CD4-positive, alpha-beta T cell (primary cell): ENCODE measurements at regions not wholly inside any gene's neighbourhood (a gene's known extent, or its start where the extent isn't known, plus 50 kb on each side); places are given as distances from the start of the nearest gene placed in this dataset.

Source experiments
- ATAC-seq: fragments of 200-7000 bp; cut with Tn5 transposase; one replicate; pipeline ENCODE4 v1.10.0; 2022; ENCODE audit warnings: mild to moderate bottlenecking; ENCODE audit not compliant: poor library complexity
- CTCF ChIA-PET: fragments of 350-600 bp; sonication (Branson Sonifier 250); formaldehyde crosslinking; loops from one replicate; lab custom pipeline; 2021; ENCODE audit warnings: antibody characterized with exemption, inconsistent platforms; lab: Charles Lee
- POLR2A ChIA-PET: fragments of 350-600 bp; sonication (Branson Sonifier 250); formaldehyde crosslinking; loops from one replicate; lab custom pipeline; 2021; ENCODE audit warnings: antibody characterized with exemption, inconsistent platforms; lab: Charles Lee
- DNase-seq, 14 experiments: peaks; one replicate each; pipeline ENCODE4 v3.0.0-alpha.2; 2013 to 2020; ENCODE audit warnings: mixed read lengths in 2 of 14
- H3K27ac ChIP-seq, 2 donors: one replicate each; pipeline versions ENCODE4 v1.5.1 to v1.7.0; 2013; ENCODE audit warnings: low read length in 2 of 2, low read depth in 1 of 2, mild to moderate bottlenecking in 1 of 2
- H3K27me3 ChIP-seq, 2 experiments: 1 replicate in 1 of 2; 2 replicates in 1 of 2; pipeline versions ENCODE4 v1.6.1 to v1.7.0; 2013; ENCODE audit warnings: low read length in 2 of 2, control low read depth in 1 of 2, mild to moderate bottlenecking in 1 of 2, moderate library complexity in 1 of 2; ENCODE audit not compliant: insufficient read depth in 2 of 2, control insufficient read depth in 1 of 2
- H3K36me3 ChIP-seq: one replicate; pipeline ENCODE4 v1.6.1; 2013; ENCODE audit warnings: low read length, control low read depth; ENCODE audit not compliant: insufficient read depth
- H3K4me1 ChIP-seq: one replicate; pipeline ENCODE4 v1.6.1; 2013; ENCODE audit warnings: low read length, control low read depth; ENCODE audit not compliant: insufficient read depth
- H3K4me3 ChIP-seq: one replicate; pipeline ENCODE4 v1.5.1; 2013; ENCODE audit warnings: mild to moderate bottlenecking, low read length, moderate library complexity
- H3K9me3 ChIP-seq, 2 experiments: 1 replicate in 1 of 2; 2 replicates in 1 of 2; pipeline versions ENCODE4 v1.6.1 to v1.7.0; 2013; ENCODE audit warnings: low read length in 2 of 2, mild to moderate bottlenecking in 2 of 2, control low read depth in 1 of 2, moderate library complexity in 1 of 2; ENCODE audit not compliant: control insufficient read depth in 1 of 2, insufficient read depth in 1 of 2
- H3K27ac Mint-ChIP-seq: one replicate; pipeline ENCODE4 v1.8.0; 2020; ENCODE audit warnings: mixed read lengths
- H3K27me3 Mint-ChIP-seq: one replicate; pipeline ENCODE4 v1.8.0; 2021; ENCODE audit warnings: mixed read lengths
- H3K36me3 Mint-ChIP-seq: one replicate; pipeline ENCODE4 v1.8.0; 2021; ENCODE audit warnings: low read depth, mixed read lengths
- H3K4me1 Mint-ChIP-seq: one replicate; pipeline ENCODE4 v1.8.0; 2021; ENCODE audit warnings: low read depth, mixed read lengths
- H3K4me3 Mint-ChIP-seq: one replicate; pipeline ENCODE4 v1.8.0; 2020; ENCODE audit warnings: mild to moderate bottlenecking, mixed read lengths
- H3K9me3 Mint-ChIP-seq: one replicate; pipeline ENCODE4 v1.8.0; 2020; ENCODE audit warnings: mixed read lengths
- CTCF ChIP-seq: fragments of 200-600 bp; IDR thresholded peaks from one replicate; pipeline ENCODE4 v1.8.0; 2022; ENCODE audit warnings: antibody characterized with exemption, mild to moderate bottlenecking
- intact Hi-C, 2 experiments: fragments of 100-400 bp; cut with DNase I in 1 of 2; cut with micrococcal nuclease in 1 of 2; formaldehyde crosslinking; loops; one replicate each; pipeline versions ENCODE4 v1.15.1 to v1.9.0; 2023 to 2025; cut with DNase I, micrococcal nuclease

DNA sequence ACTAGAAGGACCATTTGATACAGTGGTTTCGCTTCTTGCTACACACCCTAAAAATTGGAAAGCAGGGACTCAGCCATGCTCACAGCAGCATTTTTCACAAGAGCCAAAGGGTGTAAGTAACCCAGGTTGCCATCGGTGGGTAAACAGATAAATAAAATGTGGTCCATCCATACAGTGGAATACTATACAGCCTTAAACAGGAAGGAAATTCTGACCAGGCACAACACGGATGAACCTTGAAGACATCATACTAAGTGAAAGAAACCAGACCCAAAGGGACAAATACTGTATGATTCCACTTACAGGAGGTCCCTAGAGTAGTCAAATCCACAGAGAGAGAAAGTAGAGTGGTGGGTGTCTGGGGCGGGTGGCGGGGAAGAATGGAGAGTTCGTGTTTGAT lies 220.9 kb downstream of the PHETA1 start:
- H3K4me1 ChIP-seq, result no peaks in the 10 kb centered on the region
- no peaks in the 10 kb centered on the region for H3K27me3 ChIP-seq
- H3K27ac Mint-ChIP-seq, result no peak overlapping the region
- H3K36me3 Mint-ChIP-seq, result no peaks in the 10 kb centered on the region
- no peaks in the 10 kb centered on the region for H3K4me1 Mint-ChIP-seq
- intact Hi-C loops, result no loop called here
- ChIA-PET CTCF (no interaction called here), POLR2A (no interaction called here)
- H3K27ac ChIP-seq, result no peak overlapping the region
- no peaks in the 10 kb centered on the region for H3K9me3 Mint-ChIP-seq
- peaks cover 0 to 6% of the 10 kb centered on the region in 2 experiments for H3K9me3 ChIP-seq
- peaks cover 9% of the 10 kb centered on the region for H3K27me3 Mint-ChIP-seq
- H3K4me3 ChIP-seq, result no peak overlapping the region
- ATAC-seq, result no peak
- TF ChIP-seq CTCF, result no peak
- no peak for DNase-seq
- H3K36me3 ChIP-seq, result no peaks in the 10 kb centered on the region
- H3K4me3 Mint-ChIP-seq, result no peak overlapping the region

DNA sequence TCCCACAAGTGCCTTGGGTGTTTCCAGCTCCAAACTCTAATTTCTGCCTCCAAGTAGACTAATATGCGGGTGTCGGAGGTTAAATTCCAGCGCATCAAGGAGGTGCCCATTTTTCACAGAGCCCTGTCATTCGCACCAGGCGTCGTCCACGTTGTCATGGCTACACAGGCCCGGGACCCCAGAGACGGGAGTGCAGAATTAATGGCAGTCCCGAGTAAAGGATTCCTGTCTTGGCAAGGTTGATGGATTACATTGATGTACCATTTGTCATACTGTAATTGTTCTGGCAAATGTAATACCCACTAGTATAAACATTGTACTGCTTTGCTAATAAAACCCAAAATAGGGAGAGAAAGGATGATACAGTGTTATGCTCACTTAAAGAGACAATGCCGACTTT lies 222.9 kb upstream of the MYL2 start:
- Mint-ChIP-seq H3K27ac (no peak overlapping the region), H3K4me1 (no peaks in the 10 kb centered on the region), H3K27me3 (peaks cover 9% of the 10 kb centered on the region), H3K36me3 (no peaks in the 10 kb centered on the region), H3K4me3 (no peak overlapping the region), H3K9me3 (no peaks in the 10 kb centered on the region)
- no peak overlapping the region for H3K27ac ChIP-seq
- intact Hi-C loops, result no loop called here
- H3K4me3 ChIP-seq, result no peak overlapping the region
- H3K9me3 ChIP-seq, result peaks cover 0 to 6% of the 10 kb centered on the region in 2 experiments
- no peak for TF ChIP-seq CTCF
- H3K4me1 ChIP-seq, result no peaks in the 10 kb centered on the region
- H3K27me3 ChIP-seq, result no peaks in the 10 kb centered on the region
- no peaks in the 10 kb centered on the region for H3K36me3 ChIP-seq
- DNase-seq (no peak), ATAC-seq (no peak)
- ChIA-PET CTCF (no interaction called here), POLR2A (no interaction called here)

DNA sequence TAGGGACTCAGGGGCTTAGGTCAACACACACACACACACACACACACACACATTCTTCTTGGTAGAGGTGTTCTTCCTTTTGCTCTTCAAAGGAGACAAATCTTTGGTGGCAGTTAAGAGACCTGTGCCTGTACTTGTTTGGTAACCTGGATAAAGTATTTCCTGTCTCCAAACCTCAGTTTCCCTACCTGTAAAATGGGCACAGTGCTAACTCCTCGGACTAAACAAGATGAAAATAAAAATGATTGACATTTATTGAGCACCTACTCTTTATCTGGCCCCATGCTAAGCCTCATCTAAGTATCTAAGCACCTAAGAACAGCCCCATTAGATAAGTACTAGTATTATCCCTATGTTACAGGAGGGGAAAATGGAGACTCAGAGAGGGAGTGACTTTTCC lies 220.8 kb upstream of the MYL2 start:
- intact Hi-C loops, result no loop called here
- Mint-ChIP-seq H3K27me3 (peaks cover 3% of the 10 kb centered on the region), H3K27ac (no peak overlapping the region), H3K4me1 (no peaks in the 10 kb centered on the region), H3K9me3 (no peaks in the 10 kb centered on the region), H3K36me3 (no peaks in the 10 kb centered on the region), H3K4me3 (no peak overlapping the region)
- Histone ChIP-seq H3K4me1 (no peaks in the 10 kb centered on the region), H3K27me3 (no peaks in the 10 kb centered on the region), H3K27ac (no peak overlapping the region), H3K4me3 (no peak overlapping the region), H3K36me3 (no peaks in the 10 kb centered on the region), H3K9me3 (peaks cover 0 to 1% of the 10 kb centered on the region in 2 experiments)
- DNase-seq (no peak), ATAC-seq (no peak)
- ChIA-PET CTCF (no interaction called here), POLR2A (no interaction called here)
- TF ChIP-seq CTCF, result no peak
